Endothelial cell of umbilical vein (primary cell): ENCODE measurements at regions not wholly inside any gene's neighbourhood (a gene's known extent, or its start where the extent isn't known, plus 50 kb on each side); places are given as distances from the start of the nearest gene placed in this dataset.

Source experiments
- BruUV-seq: library from RNA; stranded (reverse); fragments of 400-500 nt; replicated peaks from 2 replicates; lab custom pipeline; 2021; lab: Mats Ljungman, UMichigan
- CTCF ChIA-PET: fragments of 300-600, 350-600 bp; sonication (Branson Sonifier 250); formaldehyde crosslinking; loops from one replicate; lab custom pipeline; 2021; ENCODE audit warnings: antibody characterized with exemption, inconsistent platforms; lab: Charles Lee
- POLR2A ChIA-PET: fragments of 300-600, 350-600 bp; sonication (Branson Sonifier 250); formaldehyde crosslinking; loops from one replicate; lab custom pipeline; 2021; ENCODE audit warnings: antibody characterized with exemption, inconsistent platforms; lab: Charles Lee
- DNase-seq: peaks from one replicate; pipeline ENCODE4 v3.0.0-alpha.2; 2011; ENCODE audit warnings: low read depth, low spot score
- FAIRE-seq: peaks from 2 replicates; lab custom pipeline; 2011; peaks lifted over from hg19 to GRCh38; lab: Jason Lieb, UNC
- H2AFZ ChIP-seq: 2 replicates; pipeline ENCODE4 v1.6.0; 2012; ENCODE audit warnings: low read depth, low read length, control low read depth, inconsistent platforms
- H3K27ac ChIP-seq: 2 replicates; pipeline ENCODE4 v1.5.1; 2011; ENCODE audit warnings: low read depth, mild to moderate bottlenecking, control low read depth, low read length, moderate library complexity; ENCODE audit not compliant: insufficient read depth
- H3K27me3 ChIP-seq, 2 experiments: 2 replicates each; pipeline versions ENCODE4 v1.6.0 to v1.6.1; 2011; ENCODE audit warnings: low read length in 2 of 2, mixed read lengths in 1 of 2; ENCODE audit not compliant: control insufficient read depth in 2 of 2, insufficient read depth in 2 of 2
- H3K36me3 ChIP-seq, 2 experiments: 2 replicates in 1 of 2; 3 replicates in 1 of 2; pipeline ENCODE4 v1.5.1; 2011; ENCODE audit warnings: low read length in 2 of 2, mild to moderate bottlenecking in 1 of 2, moderate library complexity in 1 of 2; ENCODE audit not compliant: control insufficient read depth in 2 of 2, insufficient read depth in 2 of 2; ENCODE audit errors: extremely low read depth in 1 of 2
- H3K4me1 ChIP-seq: 3 replicates; pipeline ENCODE4 v1.5.1; 2011; ENCODE audit warnings: mild to moderate bottlenecking, low read length; ENCODE audit not compliant: control insufficient read depth, insufficient read depth; ENCODE audit errors: extremely low read depth
- H3K4me2 ChIP-seq: 2 replicates; pipeline ENCODE4 v1.6.1; 2011; ENCODE audit warnings: low read length, control low read depth, mixed read lengths; ENCODE audit not compliant: insufficient read depth
- H3K4me3 ChIP-seq, 3 experiments: fragments of 200-600 bp in 1 of 3; sonication (generic), shearing (Covaris generic) in 1 of 3; replicated peaks in 1 of 3; 2 replicates each; pipeline ENCODE4 v1.5.1; 2011 to 2016; ENCODE audit warnings: control low read depth in 3 of 3, low read length in 3 of 3, mild to moderate bottlenecking in 2 of 3, inconsistent platforms in 1 of 3, low read depth in 1 of 3, moderate library complexity in 1 of 3; ENCODE audit not compliant: insufficient read depth in 1 of 3
- H3K79me2 ChIP-seq: 2 replicates; pipeline ENCODE4 v1.6.0; 2012; ENCODE audit warnings: low read length, inconsistent platforms; ENCODE audit not compliant: control insufficient read depth, insufficient read depth
- H3K9ac ChIP-seq: replicated peaks from 2 replicates; pipeline ENCODE3; 2011; ENCODE audit warnings: low read length, control low read depth; ENCODE audit not compliant: insufficient read depth; ENCODE audit errors: extremely low read depth
- H3K9me1 ChIP-seq: replicated peaks from 3 replicates; pipeline ENCODE4 v1.6.0; 2011; ENCODE audit warnings: mild to moderate bottlenecking, low read length; ENCODE audit not compliant: control insufficient read depth, insufficient read depth; ENCODE audit errors: extremely low read depth
- H3K9me3 ChIP-seq: replicated peaks from 2 replicates; pipeline ENCODE4 v1.5.1; 2012; ENCODE audit warnings: low read length, inconsistent platforms; ENCODE audit not compliant: control insufficient read depth, insufficient read depth
- H4K20me1 ChIP-seq: replicated peaks from 2 replicates; pipeline ENCODE3; 2011; ENCODE audit warnings: mild to moderate bottlenecking, low read length; ENCODE audit not compliant: control insufficient read depth, insufficient read depth; ENCODE audit errors: extremely low read depth
- CTCF ChIP-seq, 2 donors: IDR thresholded peaks; 1 replicate in 1 of 2; 2 replicates in 1 of 2; pipeline ENCODE4 v1.5.1; 2011; ENCODE audit warnings: low read length in 2 of 2, mild to moderate bottlenecking in 2 of 2, moderate library complexity in 2 of 2, control low read depth in 1 of 2, inconsistent platforms in 1 of 2, low read depth in 1 of 2; ENCODE audit not compliant: insufficient read depth in 1 of 2; ENCODE audit errors: extremely low read depth in 1 of 2
- EZH2 ChIP-seq: IDR thresholded peaks from 2 replicates; pipeline ENCODE4 v1.6.1; 2012; ENCODE audit warnings: borderline replicate concordance, low read depth, mild to moderate bottlenecking, moderate library complexity, low read length, inconsistent platforms; ENCODE audit not compliant: severe bottlenecking
- FOS ChIP-seq: IDR thresholded peaks from 2 replicates; pipeline ENCODE4 v1.6.1; 2011; ENCODE audit warnings: mild to moderate bottlenecking, low read length, moderate library complexity, borderline replicate concordance; ENCODE audit not compliant: insufficient read depth
- GATA2 ChIP-seq: IDR thresholded peaks from 2 replicates; pipeline ENCODE4 v1.7.0; 2011; ENCODE audit warnings: low read depth, mild to moderate bottlenecking, moderate library complexity, mixed read lengths, low read length; ENCODE audit not compliant: insufficient read length, insufficient read depth
- JUN ChIP-seq: IDR thresholded peaks from 2 replicates; pipeline ENCODE4 v1.6.1; 2011; ENCODE audit warnings: borderline replicate concordance, low read depth; ENCODE audit not compliant: insufficient read length, insufficient read depth
- MAX ChIP-seq: IDR thresholded peaks from 2 replicates; pipeline ENCODE4 v1.6.1; 2011; ENCODE audit not compliant: insufficient read depth, insufficient read length
- MYC ChIP-seq: IDR thresholded peaks from one replicate; pipeline ENCODE4 v1.6.1; 2011; ENCODE audit warnings: mild to moderate bottlenecking, low read depth, low read length
- POLR2A ChIP-seq: IDR thresholded peaks from 2 replicates; pipeline ENCODE4 v1.6.1; 2012; ENCODE audit warnings: low read depth, mild to moderate bottlenecking, control low read depth, low read length
- POLR2AphosphoS5 ChIP-seq: IDR thresholded peaks from 2 replicates; pipeline ENCODE4 v1.6.1; 2012; ENCODE audit warnings: low read depth, mild to moderate bottlenecking, control low read depth, low read length, moderate library complexity; ENCODE audit not compliant: insufficient read depth
- dilution Hi-C: fragments of 300-500 bp; cut with MboI; formaldehyde crosslinking; loops from one replicate; pipeline ENCODE4 v1.15.0; 2019; ENCODE audit warnings: low sequenced_read_pairs; ENCODE audit not compliant: extremely low pct_ligation_motif_present
- intact Hi-C: fragments of 100-400 bp; cut with micrococcal nuclease; formaldehyde crosslinking; loops from one replicate; pipeline ENCODE4 v1.10.0; 2022

GRCh38 chr7:10257438-10257837, 716.2 kb upstream of the PHF14 start:
- DNase-seq (no peak), FAIRE-seq (no peak)
- POLR2A ChIA-PET = no interaction called here
- no peaks in the 10 kb centered on the region for H3K36me3 ChIP-seq
- H3K27ac ChIP-seq = no peak overlapping the region
- H3K4me3 ChIP-seq = no peak overlapping the region
- no peaks in the 10 kb centered on the region for H3K9me1 ChIP-seq
- no peak overlapping the region for H2AFZ ChIP-seq
- H3K9me3 ChIP-seq = no peaks in the 10 kb centered on the region
- no peaks in the 10 kb centered on the region for H3K27me3 ChIP-seq
- H4K20me1 ChIP-seq = no peaks in the 10 kb centered on the region
- BruUV-seq = no TSS peak
- no peak for TF ChIP-seq JUN
- no peak for TF ChIP-seq MYC
- TF ChIP-seq GATA2 = no peak
- no peak for TF ChIP-seq POLR2AphosphoS5
- TF ChIP-seq FOS = no peak
- H3K4me1 ChIP-seq = no peaks in the 10 kb centered on the region
- H3K4me2 ChIP-seq = no peak overlapping the region
- no peak overlapping the region for H3K9ac ChIP-seq
- dilution Hi-C loops (no loop called here), intact Hi-C loops (no loop called here)
- CTCF ChIA-PET = no interaction called here
- H3K79me2 ChIP-seq = no peaks in the 10 kb centered on the region

- Histone ChIP-seq H3K4me2 (no peak overlapping the region), H3K9me3 (no peaks in the 10 kb centered on the region), H4K20me1 (no peaks in the 10 kb centered on the region), H3K36me3 (no peaks in the 10 kb centered on the region), H3K27me3 (no peaks in the 10 kb centered on the region), H3K27ac (no peak overlapping the region), H3K4me3 (no peak overlapping the region), H3K4me1 (no peaks in the 10 kb centered on the region), H3K9ac (no peak overlapping the region), H3K9me1 (no peaks in the 10 kb centered on the region), H3K79me2 (no peaks in the 10 kb centered on the region), H2AFZ (no peak overlapping the region)
- BruUV-seq = no TSS peak
- no peak for FAIRE-seq
- POLR2A ChIA-PET = no interaction called here
- TF ChIP-seq JUN = no peak
- TF ChIP-seq FOS = no peak
- no peak for TF ChIP-seq EZH2
- TF ChIP-seq MYC = no peak
- no peak for TF ChIP-seq MAX
- no peak for TF ChIP-seq CTCF (IDR thresholded peaks at IDR 0.05; ENCODE audit: extremely low read depth in 1 of 2, insufficient read depth in 1 of 2, low read depth in 1 of 2, low read length in 2 of 2)
- no peak for TF ChIP-seq POLR2AphosphoS5
- TF ChIP-seq POLR2A = no peak
- TF ChIP-seq GATA2 = no peak
- dilution Hi-C loops (no loop called here), intact Hi-C loops (no loop called here)
- CTCF ChIA-PET = no interaction called here
- no peak for DNase-seq
Observed at GRCh38 chr7:10266976-10267375, 706.7 kb upstream of the PHF14 start.
